ENCODE measurements at regions not wholly inside any gene's neighbourhood (a gene's known extent, or its start where the extent isn't known, plus 50 kb on each side); places are given as distances from the start of the nearest gene placed in this dataset.

- no peak overlapping the region for H4K8ac ChIP-seq (ENCODE audit: low read depth, low read length)
- no peak overlapping the region for H3K18ac ChIP-seq (ENCODE audit: low read length)
- H3K9me3 ChIP-seq (ENCODE audit: insufficient read depth, low read depth, low read length) = no peaks in the 10 kb centered on the region
- H3K27ac ChIP-seq (ENCODE audit: low read depth, low read length) = no peak overlapping the region
- no peak overlapping the region for H2BK120ac ChIP-seq (ENCODE audit: insufficient read depth, low read length, poor library complexity)
- H3K27me3 ChIP-seq (ENCODE audit: insufficient read depth, low read length) = no peaks in the 10 kb centered on the region
- no peak overlapping the region for H2BK5ac ChIP-seq (ENCODE audit: low read depth, low read length, poor library complexity)
- no peak overlapping the region for H3K9ac ChIP-seq (ENCODE audit: low read length)
- no peaks in the 10 kb centered on the region for H3K79me1 ChIP-seq (ENCODE audit: low read length)
- no peak for DNase-seq
- no peaks in the 10 kb centered on the region for H3K36me3 ChIP-seq (ENCODE audit: control insufficient read depth in 1 of 2, insufficient read depth in 2 of 2, low read length in 2 of 2)
- H3K4me1 ChIP-seq (ENCODE audit: control insufficient read depth in 1 of 2, insufficient read depth in 2 of 2, low read length in 2 of 2) = no peaks in the 10 kb centered on the region
- no peak overlapping the region for H3K4me3 ChIP-seq (ENCODE audit: low read depth, low read length)
- no CpG with 5 or more reads among the region's 6 CpGs for WGBS (ENCODE audit: extremely low coverage, insufficient coverage, insufficient read length)
- no peak overlapping the region for H2BK12ac ChIP-seq (ENCODE audit: low read length)
- no peak overlapping the region for H3K4me2 ChIP-seq (ENCODE audit: low read length)
- H3K14ac ChIP-seq (ENCODE audit: low read length) = no peak overlapping the region
- no peak overlapping the region for H4K91ac ChIP-seq (ENCODE audit: low read depth, low read length)
- no peak overlapping the region for H3K4ac ChIP-seq (ENCODE audit: low read depth, low read length)
- H2AK5ac ChIP-seq (ENCODE audit: low read length) = no peak overlapping the region
- no peak overlapping the region for H4K12ac ChIP-seq (ENCODE audit: low read depth, low read length)
- H3K79me2 ChIP-seq (ENCODE audit: control insufficient read depth, insufficient read depth, low read length, poor library complexity) = no peaks in the 10 kb centered on the region
- H3K23ac ChIP-seq (ENCODE audit: low read length) = no peak overlapping the region
- peak overlapping the region; percentile 17 for H2AFZ ChIP-seq (ENCODE audit: insufficient read depth, low read length, poor library complexity)
Measured at GRCh38 chr22:46052331-46052771, 75.4 kb upstream of the WNT7B start.

GRCh38 chr22:46052801-46053562 is 76.0 kb upstream of the WNT7B start:
- H3K23ac ChIP-seq (ENCODE audit: low read length) = no peak overlapping the region
- no peak overlapping the region for H2BK120ac ChIP-seq (ENCODE audit: insufficient read depth, low read length, poor library complexity)
- no peak overlapping the region for H3K9ac ChIP-seq (ENCODE audit: low read length)
- H3K79me1 ChIP-seq (ENCODE audit: low read length) = no peaks in the 10 kb centered on the region
- no peaks in the 10 kb centered on the region for H3K27me3 ChIP-seq (ENCODE audit: insufficient read depth, low read length)
- H4K12ac ChIP-seq (ENCODE audit: low read depth, low read length) = no peak overlapping the region
- no peaks in the 10 kb centered on the region for H3K79me2 ChIP-seq (ENCODE audit: control insufficient read depth, insufficient read depth, low read length, poor library complexity)
- no peak overlapping the region for H4K8ac ChIP-seq (ENCODE audit: low read depth, low read length)
- no peak overlapping the region for H3K4me3 ChIP-seq (ENCODE audit: low read depth, low read length)
- no peak overlapping the region for H3K14ac ChIP-seq (ENCODE audit: low read length)
- no peak overlapping the region for H2BK12ac ChIP-seq (ENCODE audit: low read length)
- H3K27ac ChIP-seq (ENCODE audit: low read depth, low read length) = no peak overlapping the region
- H2AFZ ChIP-seq (ENCODE audit: insufficient read depth, low read length, poor library complexity) = no peak overlapping the region
- H3K4me1 ChIP-seq (ENCODE audit: control insufficient read depth in 1 of 2, insufficient read depth in 2 of 2, low read length in 2 of 2) = no peaks in the 10 kb centered on the region
- no peaks in the 10 kb centered on the region for H3K36me3 ChIP-seq (ENCODE audit: control insufficient read depth in 1 of 2, insufficient read depth in 2 of 2, low read length in 2 of 2)
- no peaks in the 10 kb centered on the region for H3K9me3 ChIP-seq (ENCODE audit: insufficient read depth, low read depth, low read length)
- no peak overlapping the region for H3K4ac ChIP-seq (ENCODE audit: low read depth, low read length)
- H2BK5ac ChIP-seq (ENCODE audit: low read depth, low read length, poor library complexity) = no peak overlapping the region
- no CpG with 5 or more reads among the region's 26 CpGs for WGBS (ENCODE audit: extremely low coverage, insufficient coverage, insufficient read length)
- H2AK5ac ChIP-seq (ENCODE audit: low read length) = no peak overlapping the region
- no peak overlapping the region for H3K4me2 ChIP-seq (ENCODE audit: low read length)
- H4K91ac ChIP-seq (ENCODE audit: low read depth, low read length) = no peak overlapping the region
- no peak overlapping the region for H3K18ac ChIP-seq (ENCODE audit: low read length)
- no peak for DNase-seq

DNA sequence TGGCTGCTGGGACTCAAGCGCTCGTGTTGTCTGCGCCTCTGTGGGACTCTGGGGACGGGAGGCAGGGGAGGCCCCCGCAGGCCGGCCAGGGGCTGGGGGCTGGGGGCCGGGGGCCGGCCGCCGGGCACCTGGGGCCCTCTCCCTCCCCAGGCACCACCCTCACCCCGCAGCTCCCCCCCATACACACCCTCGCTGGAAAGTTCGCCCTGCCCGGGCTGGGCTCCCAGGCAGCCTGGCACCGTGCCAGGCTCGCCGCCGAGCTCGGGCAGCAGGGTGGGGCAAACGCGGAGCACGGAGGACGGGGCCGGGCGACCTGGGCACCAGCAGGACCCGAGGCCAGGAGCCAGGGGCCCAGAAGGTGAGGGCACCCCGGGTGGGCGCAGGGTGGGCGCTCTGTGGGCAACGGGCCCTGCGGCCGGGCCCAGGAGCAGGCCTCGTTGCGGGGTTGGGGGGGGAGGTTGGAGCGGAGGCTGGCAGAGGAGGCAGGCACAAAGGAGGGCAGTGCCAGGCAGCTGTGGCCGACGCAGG is 76.7 kb upstream of the WNT7B start:
- Histone ChIP-seq H3K4ac (ENCODE audit: low read depth, low read length) (no peak overlapping the region), H4K12ac (ENCODE audit: low read depth, low read length) (no peak overlapping the region), H3K4me2 (ENCODE audit: low read length) (no peak overlapping the region), H2BK120ac (ENCODE audit: insufficient read depth, low read length, poor library complexity) (no peak overlapping the region), H3K23ac (ENCODE audit: low read length) (no peak overlapping the region), H2AFZ (ENCODE audit: insufficient read depth, low read length, poor library complexity) (no peak overlapping the region), H4K8ac (ENCODE audit: low read depth, low read length) (no peak overlapping the region), H3K36me3 (ENCODE audit: control insufficient read depth in 1 of 2, insufficient read depth in 2 of 2, low read length in 2 of 2) (no peaks in the 10 kb centered on the region), H2BK5ac (ENCODE audit: low read depth, low read length, poor library complexity) (no peak overlapping the region), H3K14ac (ENCODE audit: low read length) (no peak overlapping the region), H3K27ac (ENCODE audit: low read depth, low read length) (no peak overlapping the region), H4K91ac (ENCODE audit: low read depth, low read length) (no peak overlapping the region), H3K79me1 (ENCODE audit: low read length) (no peaks in the 10 kb centered on the region), H3K18ac (ENCODE audit: low read length) (no peak overlapping the region), H2AK5ac (ENCODE audit: low read length) (no peak overlapping the region), H3K9me3 (ENCODE audit: insufficient read depth, low read depth, low read length) (no peaks in the 10 kb centered on the region), H3K9ac (ENCODE audit: low read length) (no peak overlapping the region), H3K4me3 (ENCODE audit: low read depth, low read length) (no peak overlapping the region), H3K27me3 (ENCODE audit: insufficient read depth, low read length) (no peaks in the 10 kb centered on the region), H3K79me2 (ENCODE audit: control insufficient read depth, insufficient read depth, low read length, poor library complexity) (no peaks in the 10 kb centered on the region), H2BK12ac (ENCODE audit: low read length) (no peak overlapping the region), H3K4me1 (ENCODE audit: control insufficient read depth in 1 of 2, insufficient read depth in 2 of 2, low read length in 2 of 2) (no peaks in the 10 kb centered on the region)
- DNase-seq = no peak
- WGBS (ENCODE audit: extremely low coverage, insufficient coverage, insufficient read length) = no CpG with 5 or more reads among the region's 37 CpGs

DNA sequence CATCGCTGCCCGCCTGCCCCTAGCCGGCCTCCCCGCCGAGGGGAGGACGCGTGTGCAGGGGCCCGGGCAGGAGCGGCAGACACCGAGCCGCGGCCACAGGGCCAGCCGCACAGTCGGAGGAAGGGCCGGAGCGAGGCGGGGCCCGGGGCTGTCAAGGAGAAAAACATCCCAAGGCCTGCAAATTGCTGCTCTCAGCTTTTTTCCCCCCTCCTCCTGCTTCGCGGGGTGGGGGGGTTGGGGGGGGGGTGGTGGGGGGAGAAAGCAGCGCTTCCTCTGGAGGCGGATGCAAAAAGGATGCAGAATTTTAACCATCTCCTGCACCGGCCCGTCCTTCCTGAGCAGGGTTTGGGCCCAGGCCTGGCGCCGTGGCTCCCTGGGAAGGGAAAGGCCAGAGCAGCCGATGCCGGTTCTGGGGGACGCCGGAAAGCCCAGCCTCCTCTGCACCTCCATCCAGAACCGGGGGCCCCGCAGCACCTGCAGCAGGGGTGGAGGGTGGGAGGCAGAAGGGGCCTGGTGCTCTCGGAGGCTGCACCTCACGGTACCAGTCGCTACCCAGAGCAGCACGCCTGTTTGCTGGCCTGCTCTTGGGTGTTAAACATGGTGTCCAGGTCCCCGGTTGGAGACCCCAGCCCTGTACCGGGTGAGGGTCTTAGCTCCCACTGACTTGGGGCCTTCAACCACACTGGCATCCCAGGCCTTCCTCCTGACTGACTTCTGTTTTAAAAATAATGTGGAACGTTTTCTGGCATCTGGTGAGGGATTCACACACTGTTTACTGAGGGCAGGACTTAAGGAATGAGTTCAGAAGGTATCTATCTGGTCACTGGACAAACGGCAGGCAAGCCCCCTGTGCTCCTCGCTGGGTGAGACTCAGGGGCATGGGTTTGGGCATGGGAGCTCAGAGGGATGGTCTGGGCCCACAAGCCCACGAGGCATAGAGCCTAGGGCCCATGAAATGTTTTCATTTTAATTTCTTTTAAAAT is 77.4 kb upstream of the WNT7B start:
- H3K79me2 ChIP-seq (ENCODE audit: control insufficient read depth, insufficient read depth, low read length, poor library complexity) = no peaks in the 10 kb centered on the region

More for the DNA sequence above, 77.4 kb upstream of the WNT7B start:
- Histone ChIP-seq H3K27ac (ENCODE audit: low read depth, low read length) (no peak overlapping the region), H3K4me2 (ENCODE audit: low read length) (no peak overlapping the region), H3K27me3 (ENCODE audit: insufficient read depth, low read length) (no peaks in the 10 kb centered on the region), H2BK12ac (ENCODE audit: low read length) (no peak overlapping the region), H4K8ac (ENCODE audit: low read depth, low read length) (no peak overlapping the region), H3K4me3 (ENCODE audit: low read depth, low read length) (no peak overlapping the region), H3K79me1 (ENCODE audit: low read length) (no peaks in the 10 kb centered on the region), H2BK5ac (ENCODE audit: low read depth, low read length, poor library complexity) (no peak overlapping the region), H2BK120ac (ENCODE audit: insufficient read depth, low read length, poor library complexity) (no peak overlapping the region), H3K23ac (ENCODE audit: low read length) (no peak overlapping the region), H4K12ac (ENCODE audit: low read depth, low read length) (no peak overlapping the region), H3K4ac (ENCODE audit: low read depth, low read length) (no peak overlapping the region), H3K9ac (ENCODE audit: low read length) (no peak overlapping the region), H2AFZ (ENCODE audit: insufficient read depth, low read length, poor library complexity) (no peak overlapping the region), H3K18ac (ENCODE audit: low read length) (no peak overlapping the region), H3K14ac (ENCODE audit: low read length) (no peak overlapping the region), H3K36me3 (ENCODE audit: control insufficient read depth in 1 of 2, insufficient read depth in 2 of 2, low read length in 2 of 2) (no peaks in the 10 kb centered on the region), H4K91ac (ENCODE audit: low read depth, low read length) (no peak overlapping the region), H3K9me3 (ENCODE audit: insufficient read depth, low read depth, low read length) (no peaks in the 10 kb centered on the region), H2AK5ac (ENCODE audit: low read length) (no peak overlapping the region), H3K4me1 (ENCODE audit: control insufficient read depth in 1 of 2, insufficient read depth in 2 of 2, low read length in 2 of 2) (no peaks in the 10 kb centered on the region)
- DNase-seq = no peak
- no CpG with 5 or more reads among the region's 42 CpGs for WGBS (ENCODE audit: extremely low coverage, insufficient coverage, insufficient read length)

Data from trophoblast cell (in vitro differentiated cells and primary cell).